ENCODE measurements at regions not wholly inside any gene's neighbourhood (a gene's known extent, or its start where the extent isn't known, plus 50 kb on each side); places are given as distances from the start of the nearest gene placed in this dataset.

- peaks cover 3% of the 10 kb centered on the region for H3K9me3 Mint-ChIP-seq (ENCODE audit: low read depth)
- H3K4me1 Mint-ChIP-seq (ENCODE audit: low read depth), result no peaks in the 10 kb centered on the region
- no peak for DNase-seq (ENCODE audit: low spot score, unreplicated experiment)
- H3K36me3 Mint-ChIP-seq (ENCODE audit: insufficient read depth), result no peaks in the 10 kb centered on the region
- H3K27me3 Mint-ChIP-seq, result peaks cover 16% of the 10 kb centered on the region
- no peak for TF ChIP-seq CTCF (IDR thresholded peaks at IDR 0.05; ENCODE audit: unreplicated experiment)
- H3K27ac Mint-ChIP-seq, result no peak overlapping the region
- no peak overlapping the region for H3K4me3 Mint-ChIP-seq (ENCODE audit: low read depth)
Measured at GRCh38 chr6:169383265-169383664, 129.6 kb upstream of the THBS2 start.

GRCh38 chr6:169382735-169383134 is 129.1 kb upstream of the THBS2 start:
- Mint-ChIP-seq H3K27me3 (peaks cover 14% of the 10 kb centered on the region), H3K36me3 (ENCODE audit: insufficient read depth) (no peaks in the 10 kb centered on the region), H3K27ac (no peak overlapping the region), H3K4me1 (ENCODE audit: low read depth) (no peaks in the 10 kb centered on the region), H3K9me3 (ENCODE audit: low read depth) (peaks cover 3% of the 10 kb centered on the region), H3K4me3 (ENCODE audit: low read depth) (no peak overlapping the region)
- no peak for DNase-seq (ENCODE audit: low spot score, unreplicated experiment)
- no peak for TF ChIP-seq CTCF (IDR thresholded peaks at IDR 0.05; ENCODE audit: unreplicated experiment)

GRCh38 chr6:169381988-169382387 is 128.3 kb upstream of the THBS2 start:
- peaks cover 3% of the 10 kb centered on the region for H3K9me3 Mint-ChIP-seq (ENCODE audit: low read depth)
- peaks cover 10% of the 10 kb centered on the region for H3K27me3 Mint-ChIP-seq
- DNase-seq (ENCODE audit: low spot score, unreplicated experiment), result no peak
- no peak overlapping the region for H3K27ac Mint-ChIP-seq
- H3K4me3 Mint-ChIP-seq (ENCODE audit: low read depth), result no peak overlapping the region
- TF ChIP-seq CTCF (IDR thresholded peaks at IDR 0.05; ENCODE audit: unreplicated experiment), result no peak
- no peaks in the 10 kb centered on the region for H3K36me3 Mint-ChIP-seq (ENCODE audit: insufficient read depth)
- no peaks in the 10 kb centered on the region for H3K4me1 Mint-ChIP-seq (ENCODE audit: low read depth)

- TF ChIP-seq CTCF (IDR thresholded peaks at IDR 0.05; ENCODE audit: unreplicated experiment), result no peak
- no peaks in the 10 kb centered on the region for H3K4me1 Mint-ChIP-seq (ENCODE audit: low read depth)
- DNase-seq (ENCODE audit: low spot score, unreplicated experiment), result no peak
- H3K36me3 Mint-ChIP-seq (ENCODE audit: insufficient read depth), result no peaks in the 10 kb centered on the region
- no peak overlapping the region for H3K27ac Mint-ChIP-seq
- H3K4me3 Mint-ChIP-seq (ENCODE audit: low read depth), result no peak overlapping the region
- peaks cover 10% of the 10 kb centered on the region for H3K9me3 Mint-ChIP-seq (ENCODE audit: low read depth)
- peaks cover 8% of the 10 kb centered on the region for H3K27me3 Mint-ChIP-seq
Measured at GRCh38 chr6:169380493-169380892, 126.8 kb upstream of the THBS2 start.

- no peaks in the 10 kb centered on the region for H3K4me1 Mint-ChIP-seq (ENCODE audit: low read depth)
- no peak overlapping the region for H3K4me3 Mint-ChIP-seq (ENCODE audit: low read depth)
- H3K9me3 Mint-ChIP-seq (ENCODE audit: low read depth), result peaks cover 14% of the 10 kb centered on the region
- DNase-seq (ENCODE audit: low spot score, unreplicated experiment), result no peak
- no peak overlapping the region for H3K27ac Mint-ChIP-seq
- no peak for TF ChIP-seq CTCF (IDR thresholded peaks at IDR 0.05; ENCODE audit: unreplicated experiment)
- no peaks in the 10 kb centered on the region for H3K36me3 Mint-ChIP-seq (ENCODE audit: insufficient read depth)
- peaks cover 8% of the 10 kb centered on the region for H3K27me3 Mint-ChIP-seq
Measured at GRCh38 chr6:169379495-169380070, 125.9 kb upstream of the THBS2 start.
